GM19324 (cell line): ENCODE measurements at regions not wholly inside any gene's neighbourhood (a gene's known extent, or its start where the extent isn't known, plus 50 kb on each side); places are given as distances from the start of the nearest gene placed in this dataset.

Source experiments
- ATAC-seq: cut with Tn5 transposase; IDR thresholded peaks from one replicate; pipeline ENCODE4 v1.9.1; 2021; ENCODE audit warnings: mild to moderate bottlenecking, moderate library complexity; ENCODE audit not compliant: unreplicated experiment, low FRiP score

DNA sequence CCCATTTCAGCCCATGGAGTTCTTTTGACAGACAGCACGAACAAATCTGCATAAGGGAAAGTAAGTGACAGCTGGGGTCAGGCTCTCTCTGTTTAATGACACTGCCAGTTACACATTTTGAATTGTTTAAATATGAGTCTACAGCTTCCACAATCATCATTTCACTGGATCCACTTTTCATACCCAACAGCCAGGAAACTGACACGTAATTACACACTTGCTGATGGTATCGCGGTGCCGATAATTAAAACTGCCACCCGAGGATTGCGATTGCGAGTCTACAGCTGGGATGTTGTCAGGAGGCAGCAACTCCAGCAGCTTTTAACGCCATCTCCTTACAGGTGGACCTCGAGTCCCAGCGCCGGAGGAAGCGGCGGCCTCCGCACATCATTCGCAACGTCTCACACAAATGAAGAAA is 230.8 kb upstream of the MGMT start:
- ATAC-seq, result no peak

- ATAC-seq, result no peak
These were observed 225.6 kb upstream of the MGMT start for GRCh38 chr10:129241461-129241860.

- no peak for ATAC-seq
These were observed 222.7 kb upstream of the MGMT start for GRCh38 chr10:129244298-129244697.

GRCh38 chr10:129244757-129245156 is 222.3 kb upstream of the MGMT start:
- ATAC-seq, result no peak

GRCh38 chr10:129253161-129253864 is 213.7 kb upstream of the MGMT start:
- ATAC-seq, result no peak

DNA sequence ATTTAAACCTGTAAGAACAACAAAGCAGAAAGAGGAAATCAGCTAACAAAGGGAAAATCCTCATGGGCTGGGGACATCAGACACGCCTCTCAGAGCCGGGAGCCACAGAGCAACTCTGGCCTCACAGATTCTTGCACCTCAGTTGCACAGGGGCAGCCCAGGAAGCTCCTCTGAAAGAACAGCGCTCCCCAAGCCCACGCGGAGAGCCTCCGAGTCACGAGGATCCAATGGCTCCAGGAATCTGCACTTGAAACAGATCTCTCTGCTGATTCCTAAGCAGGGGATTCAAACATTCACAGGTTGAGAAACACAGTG is 213.2 kb upstream of the MGMT start:
- no peak for ATAC-seq

DNA sequence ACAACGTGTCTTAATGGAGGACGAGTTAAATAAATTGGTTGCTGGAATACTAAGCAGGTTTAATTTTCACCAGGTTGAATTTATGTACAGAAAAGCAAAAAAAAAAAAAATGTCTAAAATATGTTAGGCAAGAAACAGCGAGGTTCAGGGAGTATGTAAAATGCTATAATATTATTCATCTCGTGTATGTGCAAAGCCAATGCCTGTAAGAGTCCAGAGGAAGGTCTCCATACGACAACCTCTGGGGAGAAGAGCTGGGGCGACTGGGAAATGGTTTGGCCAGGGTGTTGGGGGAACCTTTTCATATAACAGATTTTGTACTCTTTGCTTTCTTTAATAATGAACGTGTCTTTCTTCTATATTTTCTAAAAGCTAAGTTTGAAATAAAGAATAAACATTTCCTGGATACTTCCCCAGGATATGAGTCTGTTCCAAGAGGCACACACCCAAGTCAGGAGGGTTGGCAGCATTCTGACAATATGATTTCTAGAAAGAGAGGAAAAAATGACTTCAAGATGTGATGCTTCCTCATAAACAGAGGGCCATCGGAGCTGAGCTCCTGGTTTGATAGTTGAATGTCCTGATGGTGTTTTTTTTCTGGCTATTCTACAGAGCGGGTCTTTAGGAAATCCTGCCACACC is 208.6 kb upstream of the MGMT start:
- ATAC-seq, result no peak

- no peak for ATAC-seq
These were observed 207.8 kb upstream of the MGMT start for GRCh38 chr10:129259128-129259815.

- no peak for ATAC-seq
These were observed 194.9 kb upstream of the MGMT start for GRCh38 chr10:129272176-129272575.

DNA sequence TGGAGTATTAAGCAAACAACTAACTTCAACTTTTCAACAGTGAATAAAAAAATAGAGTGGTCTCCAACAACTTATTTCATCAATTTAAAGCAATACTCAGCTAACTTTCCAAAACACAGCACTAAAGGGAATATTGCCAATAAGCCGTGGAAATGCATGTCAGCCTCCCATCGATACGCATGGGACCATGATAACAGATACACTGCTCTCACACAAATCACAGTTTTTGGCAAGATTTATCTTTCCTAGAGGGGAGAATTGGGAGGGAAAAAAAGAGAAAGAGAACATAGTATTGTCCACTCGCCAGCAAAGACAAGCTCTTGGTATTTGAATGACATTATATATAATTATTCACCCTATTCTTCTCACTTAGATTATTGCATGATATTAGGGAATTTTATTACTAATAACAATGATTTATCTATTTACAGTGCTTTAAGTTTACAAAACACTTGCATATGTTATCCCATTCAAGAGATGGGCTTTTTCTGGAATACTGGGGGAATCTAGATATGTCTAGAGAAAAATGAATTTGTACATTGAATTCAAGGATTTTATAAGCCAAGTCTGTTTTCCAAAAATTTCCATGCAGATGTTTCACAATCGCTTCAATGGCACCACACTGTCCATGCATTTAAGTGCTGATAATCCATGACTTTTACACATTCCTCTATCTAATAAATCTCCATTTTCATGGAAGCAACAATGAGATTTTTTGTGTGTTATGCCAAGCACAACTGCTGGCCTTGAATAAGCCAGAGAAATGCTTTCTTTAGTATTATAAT is 194.0 kb upstream of the MGMT start:
- no peak for ATAC-seq

DNA sequence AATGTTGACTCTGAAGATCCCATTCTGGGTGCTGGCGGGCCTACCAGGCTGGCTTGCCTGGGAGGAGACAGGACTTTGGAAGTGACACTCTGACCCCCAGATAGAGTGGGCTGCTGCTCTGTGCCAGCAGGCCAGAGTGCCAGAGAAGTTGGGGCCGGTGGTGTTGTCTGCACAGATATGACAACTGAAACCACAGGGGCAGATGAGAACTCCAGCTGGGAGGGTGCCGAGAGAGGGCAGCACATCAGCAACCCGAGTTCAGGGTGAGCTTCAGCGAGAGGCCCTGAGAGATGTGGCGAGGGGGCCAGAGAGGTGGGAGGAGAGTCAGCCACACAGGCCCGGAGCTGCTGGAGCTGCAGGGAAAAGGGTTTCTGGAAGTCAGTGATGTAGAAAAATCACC is 193.2 kb upstream of the MGMT start:
- ATAC-seq, result no peak

DNA sequence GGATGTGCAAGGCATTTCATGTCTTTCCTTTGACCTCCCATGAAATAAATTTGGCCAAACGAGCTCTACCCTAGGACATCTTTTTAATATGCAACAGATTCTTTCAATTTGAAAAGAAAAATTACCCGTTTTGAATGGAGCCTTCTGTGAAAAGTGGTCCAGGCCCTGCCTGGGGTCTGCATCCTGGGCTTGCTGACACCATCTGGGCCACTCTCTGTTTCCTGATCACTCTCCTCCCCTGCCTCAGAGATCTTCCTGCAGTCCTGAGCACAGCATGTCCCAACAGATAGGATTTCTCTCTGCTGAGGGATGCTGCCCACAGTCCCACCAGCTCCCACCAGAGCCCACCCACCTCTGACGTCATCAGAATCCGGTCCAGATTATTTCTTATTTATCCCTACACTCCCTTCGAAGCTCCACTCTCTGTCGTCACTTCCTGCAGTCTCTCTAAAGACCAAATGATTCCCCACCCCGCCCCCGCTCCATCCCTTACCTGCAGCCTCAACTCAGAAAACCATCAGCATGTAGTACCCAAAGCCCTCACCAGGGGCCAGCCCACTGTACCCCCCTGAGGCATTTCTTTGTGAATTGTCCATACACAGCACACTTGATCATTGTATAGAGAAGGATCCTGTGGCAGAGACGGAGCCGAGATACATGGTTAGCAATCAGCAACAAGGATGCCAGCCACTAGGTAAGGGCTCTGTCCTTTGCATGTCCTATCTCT is 192.1 kb upstream of the MGMT start:
- no peak for ATAC-seq

- no peak for ATAC-seq
These were observed 191.2 kb upstream of the MGMT start for GRCh38 chr10:129275886-129276285.

DNA sequence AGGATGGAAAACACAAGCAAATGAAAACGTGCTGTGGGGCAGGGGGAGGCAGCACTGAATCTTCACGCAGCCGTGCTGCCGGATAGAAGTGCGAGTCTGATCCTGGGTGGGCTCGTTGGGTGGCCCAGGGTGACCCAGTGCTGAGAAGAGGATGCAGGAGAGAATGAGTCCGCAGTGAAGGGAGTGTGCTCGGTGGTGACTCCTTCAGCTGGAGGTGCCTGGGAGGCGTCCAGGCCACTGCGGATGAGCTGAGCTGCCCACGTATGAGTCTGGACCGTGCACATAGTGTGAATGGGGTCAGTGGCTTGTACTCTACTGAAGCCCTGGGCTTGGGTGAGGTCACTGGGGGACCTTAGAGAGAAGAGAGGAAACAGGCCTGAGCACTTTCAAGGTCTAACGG is 190.0 kb upstream of the MGMT start:
- no peak for ATAC-seq

DNA sequence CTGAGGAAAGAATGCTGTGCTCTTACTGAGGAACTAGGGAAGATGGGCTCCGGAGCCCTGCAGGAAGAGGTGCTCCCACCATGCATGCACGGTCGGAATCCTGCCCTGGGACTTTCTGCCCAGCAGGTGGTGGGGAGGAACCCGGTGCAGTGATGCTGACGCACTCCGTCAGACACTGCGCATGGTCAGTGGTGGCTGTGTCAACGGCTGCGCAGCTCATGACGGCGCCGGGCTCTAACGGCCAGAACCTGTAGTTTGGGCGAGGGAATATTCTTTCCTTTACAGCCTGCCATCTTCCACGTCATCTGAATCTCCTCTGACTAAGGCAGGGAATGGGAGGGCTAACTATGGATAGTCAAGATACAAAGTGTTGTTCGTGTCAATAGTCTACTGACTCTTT is 189.2 kb upstream of the MGMT start:
- ATAC-seq, result no peak

DNA sequence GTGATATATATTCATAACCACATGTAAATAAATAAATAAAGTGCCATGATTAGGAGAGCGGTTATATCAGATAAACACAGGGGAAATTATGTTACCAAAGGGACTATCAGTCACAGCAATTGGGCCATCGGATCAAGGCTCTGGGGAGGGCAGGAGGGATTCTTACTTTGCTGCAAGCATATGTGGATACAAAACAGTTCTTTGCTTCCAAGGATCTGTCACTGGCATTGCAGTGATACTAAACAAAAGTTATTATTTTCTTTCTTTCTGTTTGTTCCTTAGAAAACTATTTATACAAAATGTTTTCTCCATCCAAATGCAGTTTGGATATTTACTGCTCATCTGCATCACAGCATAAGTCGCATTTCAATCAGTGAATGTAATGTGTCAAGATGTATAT is 188.4 kb upstream of the MGMT start:
- ATAC-seq, result no peak

DNA sequence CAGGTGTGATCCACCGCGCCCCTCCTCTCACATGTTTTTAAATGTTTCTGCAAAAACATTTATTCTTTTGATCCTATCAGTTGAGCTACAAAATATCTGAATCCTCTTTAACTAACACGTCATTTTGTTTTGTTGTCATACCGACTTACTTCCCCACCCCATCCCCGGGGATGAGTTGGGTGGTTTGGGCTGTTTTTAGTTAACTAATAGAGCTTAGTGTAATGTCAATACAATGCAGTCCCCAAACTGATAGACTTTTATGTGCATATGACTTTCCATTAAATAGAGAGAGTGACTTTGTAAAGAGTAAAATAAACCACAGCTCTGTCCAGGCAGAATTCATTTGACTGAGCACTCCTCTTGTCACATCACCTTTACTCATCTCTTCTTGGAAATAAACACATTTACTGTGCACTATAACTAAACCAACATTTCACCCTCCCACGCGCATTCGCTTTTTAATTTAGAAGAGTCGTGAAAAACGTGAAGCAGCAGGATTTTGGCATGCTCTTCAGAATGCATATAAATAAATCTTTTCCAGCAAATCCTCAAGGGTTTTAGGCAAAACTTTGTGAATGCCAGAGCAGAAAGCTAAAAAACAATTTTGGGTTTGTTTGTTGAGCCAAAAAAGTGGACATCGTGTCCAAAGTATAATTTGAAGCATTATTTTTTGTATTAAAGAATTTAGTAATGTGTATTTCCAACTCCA is 187.4 kb upstream of the MGMT start:
- ATAC-seq, result no peak

DNA sequence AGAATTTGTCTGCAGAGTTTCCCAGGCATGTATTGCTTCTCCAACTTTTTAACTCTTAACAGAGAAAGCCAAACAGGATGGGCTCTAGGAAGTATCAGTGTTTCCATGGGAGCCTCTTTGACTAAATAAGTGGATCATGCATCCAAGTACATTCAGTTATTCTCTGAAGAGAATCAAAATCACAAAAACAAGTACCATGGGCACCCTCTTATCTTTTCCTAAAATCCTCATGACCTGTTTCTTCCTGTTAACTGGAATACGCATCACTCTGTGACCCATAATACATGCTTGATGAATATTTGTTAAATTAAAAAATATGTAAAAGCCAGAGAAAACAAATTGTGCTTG is 186.9 kb upstream of the MGMT start:
- no peak for ATAC-seq

DNA sequence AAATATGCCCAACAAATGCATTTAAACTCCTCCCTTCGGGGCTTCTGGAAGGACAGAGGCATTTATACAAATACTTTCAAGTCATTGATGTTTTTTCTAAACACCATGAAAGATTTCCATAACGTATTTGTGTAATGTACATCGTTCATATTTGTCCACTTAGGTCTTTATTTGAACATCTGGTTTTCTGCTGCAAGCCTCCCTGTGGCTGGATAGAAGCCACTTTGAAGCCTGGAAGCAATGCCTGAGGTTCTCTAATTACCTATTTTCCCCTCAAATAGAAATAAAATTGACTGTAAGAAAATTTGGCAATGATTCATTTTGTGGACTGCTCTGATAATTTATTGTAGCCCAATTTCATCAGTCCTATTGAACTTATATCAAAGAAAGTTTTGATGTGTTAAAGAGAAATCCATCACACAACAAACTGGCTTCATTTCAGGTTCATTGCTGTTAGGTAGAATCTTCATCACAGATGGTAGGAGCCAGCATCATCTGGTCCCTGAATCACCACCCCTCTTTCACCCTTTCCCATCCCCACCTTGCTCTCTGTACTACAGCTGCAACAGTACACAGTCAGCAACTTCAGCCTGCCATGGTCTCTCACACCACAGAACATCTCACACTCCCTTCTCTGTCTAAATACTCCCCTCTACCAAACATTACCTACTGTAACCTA is 186.0 kb upstream of the MGMT start:
- ATAC-seq, result no peak

DNA sequence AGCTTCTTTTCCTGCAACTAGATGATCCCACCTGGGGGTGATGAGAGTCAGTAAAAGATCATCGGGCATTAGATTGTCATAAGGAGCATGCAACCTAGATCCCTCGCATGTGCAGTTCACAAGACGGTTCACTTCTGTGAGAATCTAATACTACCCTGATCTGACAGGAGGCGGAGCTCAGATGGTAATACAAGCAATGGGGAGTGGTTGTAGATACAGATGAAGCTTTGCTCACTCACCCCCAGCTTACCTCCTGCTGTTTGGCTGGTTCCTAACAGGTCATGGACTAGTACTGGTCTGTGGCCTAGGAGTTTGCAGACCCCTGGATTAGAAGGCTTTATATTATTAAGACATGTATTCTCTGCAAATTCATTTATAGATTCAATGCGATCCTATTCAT is 181.6 kb upstream of the MGMT start:
- no peak for ATAC-seq
